HG03045 (cell line): ENCODE measurements at regions not wholly inside any gene's neighbourhood (a gene's known extent, or its start where the extent isn't known, plus 50 kb on each side); places are given as distances from the start of the nearest gene placed in this dataset.
"Not testable (repeated sequence)": the region's sequence is repeated elsewhere in the genome, so short reads cannot be mapped to it uniquely, and the experiment has no call there.

Experiments used
- ATAC-seq: cut with Tn5 transposase; IDR thresholded peaks from one replicate; pipeline ENCODE4 v1.9.1; 2021; ENCODE audit warnings: mild to moderate bottlenecking, moderate library complexity; ENCODE audit not compliant: unreplicated experiment

DNA sequence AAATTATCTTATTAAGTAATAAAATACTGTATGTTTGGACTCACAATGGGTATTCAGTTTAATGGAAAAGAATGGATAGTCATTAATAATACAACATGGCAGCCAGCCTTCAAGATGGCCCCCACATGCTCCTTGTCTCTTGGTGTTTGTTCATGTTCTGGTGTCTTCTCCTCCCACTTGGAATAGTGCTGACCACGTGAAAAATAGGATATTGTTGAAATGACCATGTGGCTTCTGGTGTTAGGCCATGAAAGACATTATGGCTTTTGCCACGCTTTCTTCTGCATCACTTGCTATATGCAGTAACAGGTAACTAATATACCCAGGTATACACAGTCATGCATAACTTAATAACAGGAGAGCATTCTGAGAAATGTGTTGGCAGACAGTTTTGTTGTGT, 341.0 kb downstream of the KCNJ2 start:
- ATAC-seq, result no peak

DNA sequence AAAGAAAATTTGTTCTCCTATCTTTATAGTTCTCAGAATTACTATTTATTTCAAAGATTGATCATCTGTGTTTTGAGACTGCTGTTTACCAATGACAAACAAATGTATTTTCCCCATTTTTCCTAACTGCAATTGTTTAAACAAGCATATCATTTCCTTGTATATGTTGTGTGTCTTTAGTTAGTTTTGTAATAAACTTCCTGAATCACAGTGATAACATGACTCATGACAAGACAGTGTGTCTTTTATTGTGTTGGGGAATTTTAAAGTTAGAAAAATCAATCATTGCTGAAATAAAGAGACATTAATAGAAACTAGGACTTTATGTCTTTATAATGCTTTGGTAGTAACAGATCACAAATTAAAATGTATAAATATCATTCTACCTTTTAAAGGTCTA, 348.5 kb downstream of the KCNJ2 start:
- ATAC-seq, result no peak

DNA sequence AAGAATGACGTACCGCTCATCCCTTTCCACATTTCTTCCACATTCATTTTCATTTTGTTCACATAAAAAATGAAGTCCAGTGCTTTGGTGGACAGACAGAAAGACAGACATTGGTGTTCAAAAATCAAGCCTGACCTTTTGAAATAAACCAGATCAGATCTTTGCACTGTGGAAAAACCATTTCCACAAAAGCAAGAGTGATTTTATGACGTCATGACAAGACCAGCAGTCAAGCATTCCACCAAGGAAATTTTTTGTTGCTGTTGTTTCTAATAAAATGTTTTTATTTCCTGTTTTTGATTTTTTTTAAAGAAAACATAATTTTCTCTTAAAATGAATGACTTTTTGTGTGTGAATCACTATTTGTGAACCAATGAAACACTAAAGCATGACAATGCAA, 350.0 kb downstream of the KCNJ2 start:
- no peak for ATAC-seq

DNA sequence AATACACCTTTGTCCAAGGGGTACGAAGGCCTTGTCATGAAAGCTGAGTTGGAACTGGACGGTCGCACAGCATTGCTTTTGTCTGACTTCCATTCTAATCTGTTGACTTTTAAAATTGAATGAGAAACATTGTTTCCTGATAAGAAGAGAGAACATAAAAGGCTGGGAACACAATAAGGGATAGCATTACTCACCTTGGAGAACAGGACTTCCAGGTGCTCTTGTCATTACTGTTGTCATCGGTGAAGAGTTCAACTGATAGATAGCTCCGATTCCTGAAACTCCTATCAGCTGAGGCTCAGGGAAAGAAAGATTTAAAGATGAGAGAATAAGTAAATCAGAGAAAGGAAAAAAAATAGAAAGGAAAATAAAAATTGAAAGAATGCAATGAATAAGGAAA, 351.1 kb downstream of the KCNJ2 start:
- ATAC-seq, result no peak

DNA sequence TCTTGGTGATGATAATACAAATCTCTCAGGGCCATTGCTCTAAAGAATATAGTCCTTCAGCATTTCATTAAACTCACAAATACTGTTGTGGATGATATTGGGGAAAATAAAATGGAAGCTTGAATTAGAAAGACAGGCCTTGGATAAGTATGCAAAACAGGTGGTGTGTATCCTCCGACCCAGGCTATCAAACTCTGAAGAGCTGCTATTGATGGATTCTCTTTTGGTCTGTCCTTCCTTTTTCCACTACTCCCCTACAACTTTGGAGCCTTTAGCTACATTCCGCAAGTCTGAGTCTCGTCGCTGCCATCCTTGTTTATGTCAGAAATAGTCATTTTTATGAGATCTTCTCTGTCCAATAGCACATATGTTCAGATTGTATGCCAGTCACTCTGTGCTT, 351.6 kb downstream of the KCNJ2 start:
- no peak for ATAC-seq

DNA sequence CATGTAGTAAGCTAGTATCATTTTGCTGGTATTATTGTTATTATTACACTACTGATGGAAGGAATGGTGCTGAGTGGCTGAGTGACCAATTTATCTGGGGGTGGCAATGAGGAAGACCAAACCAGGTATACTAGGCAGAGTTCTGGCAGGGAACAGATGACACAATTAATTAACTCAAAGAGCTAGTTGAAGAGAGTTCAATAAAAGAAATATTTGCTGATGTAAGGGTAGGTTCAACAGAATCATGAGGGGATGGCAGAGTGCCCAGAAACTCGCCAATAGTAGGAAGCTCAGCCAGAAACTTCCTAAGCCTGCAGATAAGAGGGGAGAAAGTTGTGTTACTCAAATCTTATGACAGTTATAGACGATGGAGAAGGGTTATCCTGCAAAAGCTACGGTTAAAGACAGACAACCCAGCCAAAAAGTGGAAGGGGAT, 352.5 kb downstream of the KCNJ2 start:
- no peak for ATAC-seq

DNA sequence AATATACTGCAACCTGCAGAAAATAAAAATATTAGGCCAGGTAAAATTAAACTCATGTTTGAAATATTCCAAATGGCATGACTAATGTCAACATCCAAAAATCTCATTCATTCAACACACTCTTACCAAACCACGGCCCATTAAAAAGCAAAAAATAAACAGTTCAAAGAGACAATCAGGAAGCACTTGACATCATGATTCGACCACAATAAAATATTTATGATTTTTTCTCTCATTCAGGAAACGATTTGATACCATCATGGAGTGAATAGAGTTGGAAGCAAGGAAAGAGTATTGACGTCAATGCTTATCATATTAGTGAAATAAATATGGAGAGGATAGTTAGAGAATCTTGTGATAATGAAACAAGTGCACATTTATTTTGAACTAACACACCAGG, 354.1 kb downstream of the KCNJ2 start:
- no peak for ATAC-seq

DNA sequence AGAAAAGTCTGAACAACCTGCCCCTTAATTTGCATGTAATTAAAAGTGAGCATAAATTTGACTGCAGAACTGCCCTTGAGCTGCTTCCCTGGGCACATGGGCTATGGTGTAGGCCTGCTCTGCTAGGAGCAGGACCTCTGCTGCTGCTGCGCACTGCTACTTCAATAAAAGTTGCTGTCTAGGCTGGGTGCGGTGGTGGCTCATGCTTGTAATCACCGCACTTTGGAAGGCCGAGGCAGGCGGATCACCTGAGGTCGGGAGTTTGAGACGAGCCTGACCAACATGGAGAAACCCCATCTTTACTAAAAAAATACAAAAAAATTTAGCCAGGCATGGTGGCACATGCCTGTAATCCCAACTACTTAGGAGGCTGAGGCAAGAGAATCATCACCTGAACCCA, 355.7 kb downstream of the KCNJ2 start:
- not testable (repeated sequence) for ATAC-seq

DNA sequence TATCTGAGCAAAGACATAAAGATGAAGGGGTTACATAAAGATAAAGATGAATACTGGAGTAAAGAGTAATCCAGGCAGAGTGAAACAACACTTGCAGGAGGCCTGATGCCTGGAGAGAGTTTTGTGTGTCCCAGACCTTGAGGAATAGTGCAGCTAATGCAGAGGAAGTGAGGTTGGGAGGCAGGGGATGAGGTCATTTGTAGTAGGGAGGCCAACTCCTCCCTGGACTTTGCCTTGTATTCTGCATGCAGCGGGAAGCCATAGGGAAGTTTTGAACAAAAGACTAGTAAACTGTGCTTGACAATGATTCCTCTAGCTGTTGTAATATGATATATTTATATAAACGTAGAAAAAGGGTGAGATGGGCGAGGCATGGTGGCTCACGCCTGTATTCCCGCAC, 356.6 kb downstream of the KCNJ2 start:
- no peak for ATAC-seq

DNA sequence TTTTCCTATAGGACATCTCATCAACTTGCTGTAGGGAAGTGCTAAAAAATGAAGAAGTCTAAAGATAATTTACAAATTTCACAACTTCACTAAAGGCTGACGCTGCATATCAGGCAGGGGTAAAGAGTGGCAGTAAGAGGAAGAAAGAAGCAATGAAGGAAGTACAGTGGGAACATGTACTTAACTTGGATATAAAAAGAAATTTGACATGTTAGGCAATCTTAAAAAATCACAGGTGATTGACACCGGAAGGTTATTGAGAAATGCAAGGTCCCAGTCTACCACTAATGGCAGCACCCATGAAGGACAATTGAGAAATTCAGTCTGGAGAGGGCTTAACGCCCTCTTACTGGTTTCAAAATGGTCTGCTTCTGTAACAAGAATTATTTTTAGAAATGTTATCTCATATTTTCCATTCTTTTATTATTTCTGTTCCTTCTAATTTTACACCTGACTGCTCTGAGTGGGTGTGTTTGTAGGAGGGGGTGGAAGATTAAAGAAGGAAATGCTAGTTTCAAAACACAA, 358.1 kb downstream of the KCNJ2 start:
- no peak for ATAC-seq

DNA sequence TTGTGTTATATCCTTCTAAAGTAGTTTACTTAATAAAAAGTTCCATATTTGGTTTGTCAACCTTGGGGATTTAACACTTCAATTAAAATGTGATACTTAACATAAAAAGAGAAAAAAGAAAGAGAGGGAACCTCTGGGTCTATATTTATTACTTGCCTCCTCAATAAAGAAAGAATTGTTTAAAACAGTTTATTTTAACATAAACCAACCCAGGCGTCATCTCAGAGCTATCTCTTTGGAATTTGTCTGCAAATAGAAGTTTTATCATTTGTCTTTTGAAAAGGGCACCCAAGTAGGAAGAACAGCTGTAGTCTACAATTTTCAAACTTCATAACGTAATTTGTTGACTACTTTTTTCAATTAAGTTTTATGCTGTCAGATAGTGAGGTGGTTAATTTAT, 364.1 kb downstream of the KCNJ2 start:
- no peak for ATAC-seq

DNA sequence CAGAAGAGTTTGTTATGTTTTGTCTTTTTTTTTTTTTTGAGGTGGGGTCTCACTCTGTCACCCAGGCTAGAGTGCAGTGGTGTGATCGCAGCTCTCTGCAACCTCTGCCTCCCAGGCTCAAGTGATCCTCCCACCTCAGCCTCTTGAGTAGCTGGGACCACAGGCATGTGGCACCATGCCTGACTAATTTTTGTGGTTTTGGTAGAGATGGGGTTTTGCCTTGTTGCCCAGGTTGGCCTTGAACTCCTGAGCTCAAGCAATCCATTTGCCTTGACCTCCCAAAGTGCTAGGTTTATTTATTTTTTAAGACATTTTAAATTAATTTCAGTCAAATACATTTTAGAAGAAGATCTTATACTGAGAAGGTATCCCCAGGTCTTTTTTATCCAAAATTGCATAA, 366.7 kb downstream of the KCNJ2 start:
- no peak for ATAC-seq

DNA sequence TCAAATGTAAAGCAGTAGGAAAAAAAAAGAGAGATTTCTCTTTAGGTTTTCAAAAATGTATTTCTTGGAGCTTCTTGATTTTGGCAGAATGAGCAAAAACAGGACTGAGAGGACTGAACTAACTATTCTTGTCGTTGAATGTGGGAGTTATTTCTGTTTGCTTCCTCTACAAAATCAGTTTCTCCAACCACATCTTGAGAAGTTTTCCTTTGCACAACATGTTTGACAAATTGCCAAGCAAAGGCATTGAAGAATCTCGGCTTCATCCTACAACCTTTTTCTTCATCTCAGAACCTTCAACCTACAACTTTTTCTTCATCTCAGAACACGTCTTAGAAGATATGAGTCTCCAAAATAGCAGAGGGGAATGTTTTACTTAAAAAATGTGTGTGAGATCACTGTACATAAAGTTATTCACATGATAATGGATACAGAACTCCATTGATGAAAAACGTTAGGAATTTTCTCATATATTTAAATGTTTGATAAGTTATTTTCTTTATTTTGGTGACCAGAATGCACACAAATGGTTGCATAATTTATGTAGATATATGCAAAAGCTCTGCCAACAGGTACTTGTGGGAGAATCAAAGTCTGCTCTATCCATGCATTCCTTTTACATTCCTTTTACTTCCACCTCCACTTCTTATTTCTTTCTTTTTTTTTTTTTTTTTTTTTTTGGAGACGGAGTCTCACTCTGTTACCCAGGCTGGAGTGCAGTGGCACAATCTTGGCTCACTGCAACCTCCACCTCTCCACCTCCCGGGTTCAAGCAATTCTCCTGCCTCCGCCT, 370.0 kb downstream of the KCNJ2 start:
- no peak for ATAC-seq

DNA sequence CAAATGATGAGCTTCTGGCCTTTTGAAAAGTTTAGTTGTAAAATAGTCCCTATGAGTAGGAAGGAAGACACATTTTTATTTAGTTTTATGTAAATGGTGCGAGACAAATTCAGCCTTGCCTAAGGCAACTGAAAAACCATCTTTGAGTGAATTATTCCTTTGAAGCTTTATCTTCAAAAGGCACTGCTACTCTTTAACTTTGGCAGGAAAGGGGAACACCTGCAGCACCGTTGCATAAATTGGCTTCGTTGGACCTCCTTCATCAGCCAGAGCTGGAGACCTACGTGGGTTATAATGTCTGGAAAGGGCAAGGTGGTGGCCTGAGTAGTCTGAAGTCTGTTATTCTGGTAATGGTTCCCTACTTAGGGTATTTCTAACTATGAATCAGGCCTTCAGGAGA, 373.5 kb downstream of the KCNJ2 start:
- ATAC-seq, result no peak

DNA sequence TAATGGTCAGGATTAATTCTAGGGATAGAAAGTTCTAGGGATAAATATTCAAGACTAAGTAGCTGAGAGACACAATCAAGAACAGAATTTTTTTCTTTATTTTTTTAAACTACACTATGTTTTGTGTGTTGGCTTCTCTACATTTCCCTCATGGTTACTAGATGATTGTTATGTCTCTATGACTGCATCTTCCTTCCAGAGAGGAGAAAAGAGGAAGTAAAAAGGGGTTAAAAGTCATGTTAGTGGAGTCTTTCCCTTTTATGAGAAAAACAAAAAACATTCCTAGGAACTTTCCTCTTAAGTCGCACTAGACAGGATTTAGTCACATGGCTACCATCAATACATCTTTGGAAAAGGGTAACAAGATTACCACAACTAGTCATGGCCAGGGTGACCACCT, 375.0 kb downstream of the KCNJ2 start:
- no peak for ATAC-seq

DNA sequence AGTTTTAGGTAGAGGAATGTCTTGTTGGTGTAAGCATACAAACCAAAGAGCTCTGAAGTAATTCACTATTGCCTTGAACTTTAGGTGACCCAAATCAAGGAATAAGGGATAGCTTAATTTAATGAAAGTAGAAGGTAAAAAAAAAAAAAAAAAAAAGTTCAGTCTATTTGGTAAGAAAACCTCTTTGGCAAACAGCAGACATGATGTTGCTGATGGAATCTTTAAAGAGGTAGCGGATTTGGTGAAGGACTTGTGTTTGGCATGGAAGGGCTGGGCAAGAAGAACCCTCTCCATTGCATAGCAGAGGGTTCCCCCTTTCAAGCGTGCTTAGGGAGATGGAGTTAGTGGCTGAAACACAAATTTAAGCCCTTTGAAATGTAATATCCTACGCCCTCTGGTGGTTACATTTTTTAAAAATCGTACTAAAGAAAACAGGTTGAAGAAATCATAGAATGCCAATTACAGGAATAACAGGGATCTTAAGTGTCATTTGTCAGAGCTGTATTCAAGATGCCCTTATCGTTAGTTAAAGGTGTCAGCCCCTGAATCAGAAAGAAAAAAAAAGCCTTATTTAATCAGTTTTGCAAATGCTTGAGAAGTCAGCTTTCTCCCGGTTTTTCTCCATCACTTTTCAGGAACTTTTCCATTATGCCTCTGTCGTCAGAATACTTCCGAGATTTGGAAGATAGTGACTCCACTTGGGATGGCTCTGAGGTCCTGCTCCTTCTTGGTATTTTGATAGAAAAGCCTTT, 383.1 kb downstream of the KCNJ2 start:
- ATAC-seq, result no peak

DNA sequence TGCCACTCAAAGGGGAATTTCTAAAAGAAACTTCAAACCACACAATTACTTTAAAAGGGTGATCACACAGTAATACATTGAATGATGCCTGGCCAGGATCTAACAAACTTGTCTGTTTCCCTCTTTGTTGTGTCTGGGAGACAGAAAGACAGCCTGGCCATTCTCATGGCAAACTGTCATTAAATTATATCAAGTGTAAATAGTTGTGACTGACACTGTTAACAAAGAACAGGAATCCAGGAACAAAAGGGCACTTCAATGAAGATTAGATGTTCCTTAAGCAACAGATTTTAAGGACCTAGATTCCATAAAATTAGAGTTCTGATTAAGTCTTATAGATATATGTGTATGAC, 383.6 kb downstream of the KCNJ2 start:
- ATAC-seq, result no peak

DNA sequence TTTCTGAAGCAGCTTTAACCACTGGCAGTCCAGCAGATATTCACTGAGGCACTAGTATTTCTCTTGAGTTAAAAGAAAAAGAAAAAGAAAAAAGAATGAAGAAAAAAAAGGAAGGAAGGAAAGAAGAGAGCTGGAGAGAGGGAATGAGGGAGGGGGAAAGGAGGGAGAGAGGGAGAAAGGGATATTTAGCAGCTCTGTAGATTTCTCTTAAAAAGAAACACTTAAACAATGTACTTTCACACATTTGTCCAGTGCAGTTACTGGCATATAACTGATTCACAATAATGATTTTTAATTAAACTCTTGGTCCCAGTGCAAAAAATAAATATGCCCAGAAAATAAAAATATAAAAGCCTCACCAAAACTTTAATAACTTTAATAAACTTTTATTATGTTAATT, 386.4 kb downstream of the KCNJ2 start:
- ATAC-seq, result no peak

DNA sequence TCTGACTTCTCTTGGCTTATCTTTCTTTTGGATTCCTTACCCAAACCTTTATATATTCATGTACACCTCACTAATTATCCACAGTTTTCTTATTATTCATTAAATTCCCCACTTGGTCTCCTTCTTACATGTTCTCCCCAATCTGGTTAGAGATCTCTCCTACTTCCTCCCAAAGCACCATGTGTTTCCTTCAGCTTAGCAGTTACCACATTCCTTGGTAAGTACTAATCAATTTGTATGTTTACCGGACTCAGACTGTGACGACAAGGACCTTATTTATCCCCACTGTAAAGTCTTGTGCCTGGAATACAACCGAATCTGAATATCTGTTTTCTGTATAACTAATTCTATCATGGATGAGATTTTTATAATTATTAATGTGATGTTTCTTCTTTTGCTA, 389.5 kb downstream of the KCNJ2 start:
- ATAC-seq, result no peak

DNA sequence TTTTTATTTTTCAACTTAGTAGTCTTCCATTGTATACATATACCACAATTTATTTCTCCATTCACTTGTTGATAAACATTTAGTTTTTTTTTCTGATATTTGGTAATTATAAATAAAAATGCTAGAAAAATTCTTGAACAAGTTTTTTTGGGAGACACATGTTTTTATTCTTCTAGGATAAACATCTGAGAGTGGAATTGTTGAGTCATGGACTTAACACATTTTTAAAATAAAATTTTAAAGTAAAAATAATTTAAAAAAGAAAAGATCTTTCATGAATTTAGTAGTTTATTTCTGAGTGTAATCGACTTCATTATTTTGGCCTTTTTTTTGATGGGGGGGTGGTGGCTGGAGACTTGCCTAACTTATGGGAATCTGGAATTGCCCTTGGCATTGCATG, 391.1 kb downstream of the KCNJ2 start:
- ATAC-seq, result no peak

DNA sequence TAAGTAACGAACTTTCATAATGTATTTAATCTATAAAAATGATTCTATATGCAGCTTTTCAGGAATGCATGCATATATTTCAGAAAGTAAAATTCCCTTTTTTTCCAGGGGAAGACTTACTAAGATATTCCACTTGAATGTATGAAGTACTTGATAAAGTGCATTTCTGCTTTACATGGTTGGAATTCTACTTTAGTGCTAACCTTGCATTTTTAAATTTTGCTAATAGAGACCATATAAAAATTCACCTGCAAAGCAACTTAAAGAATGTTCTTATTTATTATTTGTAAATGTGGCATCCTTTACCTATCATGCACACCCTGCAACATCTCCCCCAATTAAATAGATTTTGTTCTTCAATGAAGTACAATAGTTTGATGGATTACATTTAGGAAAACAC, 392.8 kb downstream of the KCNJ2 start:
- no peak for ATAC-seq

DNA sequence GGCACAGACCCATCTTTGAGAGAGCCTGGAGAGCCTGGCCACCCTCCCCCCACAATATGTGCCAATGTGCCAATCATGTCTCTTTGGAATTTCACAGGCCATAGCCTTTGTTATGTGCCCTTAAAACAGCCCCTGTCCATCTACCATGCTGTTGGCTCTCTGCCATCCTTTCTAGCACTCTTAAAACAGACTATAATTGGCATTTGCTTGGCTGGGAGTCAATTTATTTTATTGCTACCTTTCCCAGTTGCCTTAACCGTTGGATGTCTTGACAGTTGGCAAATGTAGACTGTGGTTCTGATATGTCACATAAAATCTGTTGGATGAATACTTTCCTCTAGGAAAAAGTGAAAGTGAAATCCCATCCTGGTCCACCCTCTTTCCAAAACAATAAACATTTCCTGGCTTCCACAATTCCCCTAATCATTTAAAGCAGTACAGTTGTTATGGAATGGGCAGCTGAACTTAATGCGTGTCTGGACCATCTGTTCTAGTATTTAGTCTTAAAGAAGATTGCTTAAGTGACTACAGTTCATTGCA, 394.0 kb downstream of the KCNJ2 start:
- ATAC-seq, result no peak
